ENCODE measurements at regions not wholly inside any gene's neighbourhood (a gene's known extent, or its start where the extent isn't known, plus 50 kb on each side); places are given as distances from the start of the nearest gene placed in this dataset.
A peak's percentile ranks its signal among the peaks of the same experiment; 100 is the strongest.

DNA sequence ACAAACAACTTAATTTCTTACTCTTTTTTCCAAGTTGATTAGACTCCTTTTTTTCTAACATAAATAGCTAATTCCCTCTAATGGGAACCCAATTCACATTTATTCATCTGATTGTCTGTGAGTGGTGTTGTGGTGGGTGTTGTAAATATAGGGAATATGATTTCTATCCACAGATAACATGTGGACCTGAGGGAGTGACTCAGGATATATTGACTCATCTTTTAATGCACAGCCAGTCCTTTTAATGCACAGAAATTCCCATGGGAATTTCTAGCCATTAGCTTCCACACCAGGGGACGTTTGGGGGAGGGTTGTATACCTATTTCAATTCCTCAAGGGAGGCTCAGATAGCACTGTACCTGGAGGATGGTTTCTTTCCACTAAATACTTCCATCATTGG lies 1339.6 kb upstream of the LRRTM1 start:
- intact Hi-C loops (cut with DNase I), result no loop called here

DNA sequence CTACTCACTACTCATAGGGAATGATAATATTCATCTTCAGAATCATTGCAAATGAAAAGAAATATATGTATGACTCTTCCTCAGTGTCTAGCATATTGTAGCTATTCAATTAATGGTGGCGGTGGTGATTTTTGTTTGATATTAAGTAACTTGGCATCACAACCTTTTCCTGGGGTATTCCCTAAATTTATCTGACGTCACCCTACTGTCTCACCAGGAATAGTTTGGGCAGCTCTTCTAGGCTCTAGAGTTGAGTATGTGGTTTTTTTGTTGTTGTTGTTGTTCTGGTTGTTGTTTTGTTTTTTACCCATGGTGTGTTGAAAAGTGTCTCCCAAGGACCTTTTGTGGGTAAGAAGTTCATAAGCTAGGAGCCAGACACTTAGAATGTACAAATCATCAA lies 1320.3 kb upstream of the LRRTM1 start:
- FAIRE-seq, result no peak
- intact Hi-C loops (cut with DNase I), result no loop called here

More for the DNA sequence above, 1339.6 kb upstream of the LRRTM1 start:
- H3K9me3 ChIP-seq (ENCODE audit: control insufficient read depth in 2 of 3, insufficient read depth in 1 of 3, low read length in 3 of 3), result no peaks in the 10 kb centered on the region
- TF ChIP-seq, protein P1, sequence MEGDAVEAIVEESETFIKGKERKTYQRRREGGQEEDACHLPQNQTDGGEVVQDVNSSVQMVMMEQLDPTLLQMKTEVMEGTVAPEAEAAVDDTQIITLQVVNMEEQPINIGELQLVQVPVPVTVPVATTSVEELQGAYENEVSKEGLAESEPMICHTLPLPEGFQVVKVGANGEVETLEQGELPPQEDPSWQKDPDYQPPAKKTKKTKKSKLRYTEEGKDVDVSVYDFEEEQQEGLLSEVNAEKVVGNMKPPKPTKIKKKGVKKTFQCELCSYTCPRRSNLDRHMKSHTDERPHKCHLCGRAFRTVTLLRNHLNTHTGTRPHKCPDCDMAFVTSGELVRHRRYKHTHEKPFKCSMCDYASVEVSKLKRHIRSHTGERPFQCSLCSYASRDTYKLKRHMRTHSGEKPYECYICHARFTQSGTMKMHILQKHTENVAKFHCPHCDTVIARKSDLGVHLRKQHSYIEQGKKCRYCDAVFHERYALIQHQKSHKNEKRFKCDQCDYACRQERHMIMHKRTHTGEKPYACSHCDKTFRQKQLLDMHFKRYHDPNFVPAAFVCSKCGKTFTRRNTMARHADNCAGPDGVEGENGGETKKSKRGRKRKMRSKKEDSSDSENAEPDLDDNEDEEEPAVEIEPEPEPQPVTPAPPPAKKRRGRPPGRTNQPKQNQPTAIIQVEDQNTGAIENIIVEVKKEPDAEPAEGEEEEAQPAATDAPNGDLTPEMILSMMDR (IDR thresholded peaks at IDR 0.05; ENCODE audit: borderline replicate concordance, extremely low read depth, insufficient read depth), result no peak
- H3K4me3 ChIP-seq (ENCODE audit: low read length in 3 of 3), result no peak overlapping the region
- FAIRE-seq (no peak), DNase-seq (no peak)
- H3K9ac ChIP-seq (ENCODE audit: low read length in 3 of 3), result no peak overlapping the region
- no peaks in the 10 kb centered on the region for H3K27me3 ChIP-seq (ENCODE audit: control insufficient read depth, insufficient read depth, low read length)
- H3K4me1 ChIP-seq (ENCODE audit: control insufficient read depth in 2 of 3, insufficient read depth in 2 of 3, low read depth in 1 of 3, low read length in 3 of 3), result no peaks in the 10 kb centered on the region
- no peak overlapping the region for H3K27ac ChIP-seq (ENCODE audit: low read depth in 2 of 2, low read length in 2 of 2)
- no peaks in the 10 kb centered on the region for H3K36me3 ChIP-seq (ENCODE audit: control insufficient read depth in 2 of 3, insufficient read depth in 3 of 3, low read length in 3 of 3)

DNA sequence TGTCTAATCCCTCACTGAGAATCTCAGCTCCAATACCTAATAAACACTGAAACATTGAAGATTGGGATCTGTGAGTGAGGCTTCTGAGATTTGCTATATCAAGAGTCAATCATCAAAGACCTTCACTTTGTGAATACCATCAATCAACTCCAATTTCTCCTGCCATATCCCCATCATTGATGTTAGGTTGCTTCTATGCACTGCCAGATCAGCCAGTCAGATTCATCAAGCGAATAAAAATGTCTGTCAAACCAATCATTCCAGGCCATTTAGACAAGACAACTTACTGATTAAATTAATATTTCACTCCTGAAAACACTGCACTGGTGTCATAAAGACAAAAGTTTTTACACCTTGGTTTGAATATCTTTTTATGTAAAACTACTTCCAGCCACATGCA lies 1295.5 kb upstream of the LRRTM1 start:
- Histone ChIP-seq H3K36me3 (ENCODE audit: control insufficient read depth in 2 of 3, insufficient read depth in 3 of 3, low read length in 3 of 3) (no peaks in the 10 kb centered on the region), H3K27ac (ENCODE audit: low read depth in 2 of 2, low read length in 2 of 2) (no peak overlapping the region), H3K4me3 (ENCODE audit: low read length in 3 of 3) (no peak overlapping the region), H3K9ac (ENCODE audit: low read length in 3 of 3) (no peak overlapping the region), H3K9me3 (ENCODE audit: control insufficient read depth in 2 of 3, insufficient read depth in 1 of 3, low read length in 3 of 3) (no peaks in the 10 kb centered on the region), H3K4me1 (ENCODE audit: control insufficient read depth in 2 of 3, insufficient read depth in 2 of 3, low read depth in 1 of 3, low read length in 3 of 3) (no peaks in the 10 kb centered on the region), H3K27me3 (ENCODE audit: control insufficient read depth, insufficient read depth, low read length) (no peaks in the 10 kb centered on the region)
- no peak for DNase-seq
- FAIRE-seq, result no peak
- intact Hi-C loops (cut with DNase I), result no loop called here
- TF ChIP-seq, protein P1 (IDR thresholded peaks at IDR 0.05; ENCODE audit: borderline replicate concordance, extremely low read depth, insufficient read depth), result no peak

More for the DNA sequence above, 1320.3 kb upstream of the LRRTM1 start:
- H3K4me1 ChIP-seq (ENCODE audit: control insufficient read depth in 2 of 3, insufficient read depth in 2 of 3, low read depth in 1 of 3, low read length in 3 of 3), result no peaks in the 10 kb centered on the region
- no peaks in the 10 kb centered on the region for H3K27me3 ChIP-seq (ENCODE audit: control insufficient read depth, insufficient read depth, low read length)
- TF ChIP-seq, protein P1 (IDR thresholded peaks at IDR 0.05; ENCODE audit: borderline replicate concordance, extremely low read depth, insufficient read depth), result no peak
- no peak for DNase-seq
- H3K27ac ChIP-seq (ENCODE audit: low read depth in 2 of 2, low read length in 2 of 2), result no peak overlapping the region
- H3K9me3 ChIP-seq (ENCODE audit: control insufficient read depth in 2 of 3, insufficient read depth in 1 of 3, low read length in 3 of 3), result no peaks in the 10 kb centered on the region
- no peak overlapping the region for H3K9ac ChIP-seq (ENCODE audit: low read length in 3 of 3)
- no peak overlapping the region for H3K4me3 ChIP-seq (ENCODE audit: low read length in 3 of 3)
- no peaks in the 10 kb centered on the region for H3K36me3 ChIP-seq (ENCODE audit: control insufficient read depth in 2 of 3, insufficient read depth in 3 of 3, low read length in 3 of 3)

DNA sequence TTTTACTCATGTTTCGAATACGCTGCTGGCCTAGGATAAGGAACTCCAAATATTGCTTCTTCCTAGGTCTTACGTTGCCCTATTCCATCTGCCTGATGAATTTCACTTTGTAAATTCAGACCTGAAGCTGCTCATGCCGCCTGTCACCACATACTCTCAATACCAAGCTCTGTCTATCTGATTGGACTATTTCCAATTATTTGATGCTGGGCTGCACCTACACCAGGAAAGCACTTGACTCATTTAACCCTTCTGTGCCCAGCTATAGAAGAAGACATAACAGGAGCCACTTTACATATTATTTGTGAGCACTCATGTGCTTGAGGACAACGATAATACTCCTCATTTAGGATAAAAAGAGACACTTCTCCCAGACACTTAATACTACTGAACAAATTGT lies 1293.9 kb upstream of the LRRTM1 start:
- DNase-seq, result peak in 1 of 5 donors; percentile 6
- no peak for FAIRE-seq
- Histone ChIP-seq H3K36me3 (ENCODE audit: control insufficient read depth in 2 of 3, insufficient read depth in 3 of 3, low read length in 3 of 3) (no peaks in the 10 kb centered on the region), H3K9me3 (ENCODE audit: control insufficient read depth in 2 of 3, insufficient read depth in 1 of 3, low read length in 3 of 3) (no peaks in the 10 kb centered on the region), H3K27ac (ENCODE audit: low read depth in 2 of 2, low read length in 2 of 2) (no peak overlapping the region), H3K4me1 (ENCODE audit: control insufficient read depth in 2 of 3, insufficient read depth in 2 of 3, low read depth in 1 of 3, low read length in 3 of 3) (no peaks in the 10 kb centered on the region), H3K4me3 (ENCODE audit: low read length in 3 of 3) (no peak overlapping the region), H3K9ac (ENCODE audit: low read length in 3 of 3) (no peak overlapping the region), H3K27me3 (ENCODE audit: control insufficient read depth, insufficient read depth, low read length) (no peaks in the 10 kb centered on the region)
- intact Hi-C loops (cut with DNase I), result no loop called here
- TF ChIP-seq, protein P1 (IDR thresholded peaks at IDR 0.05; ENCODE audit: borderline replicate concordance, extremely low read depth, insufficient read depth), result no peak
